Activated CD4-positive, alpha-beta T cell treated with anti-CD3 and anti-CD28 coated beads, Interleukin-2, amount 10 ng/mL, durations not matched to agents 7 days and 5 days (primary cell): ENCODE measurements at regions not wholly inside any gene's neighbourhood (a gene's known extent, or its start where the extent isn't known, plus 50 kb on each side); places are given as distances from the start of the nearest gene placed in this dataset.

Source experiments
- CTCF ChIA-PET: fragments of 350-600 bp; sonication (Branson Sonifier 250); formaldehyde crosslinking; loops from one replicate; lab custom pipeline; 2021; ENCODE audit warnings: antibody characterized with exemption; lab: Charles Lee
- POLR2A ChIA-PET: fragments of 350-600 bp; sonication (Branson Sonifier 250); formaldehyde crosslinking; loops from one replicate; lab custom pipeline; 2021; ENCODE audit warnings: antibody characterized with exemption; lab: Charles Lee
- DNase-seq: peaks from one replicate; pipeline ENCODE4 v3.0.0-alpha.2; 2020
- H3K27ac Mint-ChIP-seq: one replicate; pipeline ENCODE4 v1.8.0; 2021; ENCODE audit warnings: mild to moderate bottlenecking, moderate library complexity, mixed read lengths
- H3K27me3 Mint-ChIP-seq: one replicate; pipeline ENCODE4 v1.8.0; 2021; ENCODE audit warnings: mixed read lengths
- H3K36me3 Mint-ChIP-seq: one replicate; pipeline ENCODE4 v1.8.0; 2021; ENCODE audit warnings: low read depth, mixed read lengths
- H3K4me1 Mint-ChIP-seq: one replicate; pipeline ENCODE4 v1.8.0; 2021; ENCODE audit warnings: mixed read lengths
- H3K4me3 Mint-ChIP-seq: one replicate; pipeline ENCODE4 v1.8.0; 2021; ENCODE audit warnings: mild to moderate bottlenecking, moderate library complexity, mixed read lengths
- H3K9me3 Mint-ChIP-seq: one replicate; pipeline ENCODE4 v1.8.0; 2021; ENCODE audit warnings: mixed read lengths

GRCh38 chr5:103358305-103358995 lies 99.9 kb downstream of the MACIR start:
- H3K27ac Mint-ChIP-seq: no peak overlapping the region
- H3K36me3 Mint-ChIP-seq: no peaks in the 10 kb centered on the region
- ChIA-PET CTCF (no interaction called here), POLR2A (no interaction called here)
- H3K9me3 Mint-ChIP-seq: no peaks in the 10 kb centered on the region
- no peak overlapping the region for H3K4me3 Mint-ChIP-seq
- no peak for DNase-seq
- H3K27me3 Mint-ChIP-seq: peaks cover 1% of the 10 kb centered on the region
- peaks cover 7% of the 10 kb centered on the region for H3K4me1 Mint-ChIP-seq

- H3K4me1 Mint-ChIP-seq: peaks cover 7% of the 10 kb centered on the region
These were observed 99.1 kb downstream of the MACIR start for GRCh38 chr5:103357636-103358035.

GRCh38 chr5:103356350-103357091 lies 98.0 kb downstream of the MACIR start:
- no peaks in the 10 kb centered on the region for H3K9me3 Mint-ChIP-seq
- H3K27me3 Mint-ChIP-seq: peaks cover 6% of the 10 kb centered on the region
- ChIA-PET POLR2A (no interaction called here), CTCF (interaction anchor here (1.1 kb wide), 1 partner anchor 11 kb away, joined by 3 read pairs; no protein-coding TSS in a partner anchor)
- peaks cover 7% of the 10 kb centered on the region for H3K4me1 Mint-ChIP-seq
- H3K36me3 Mint-ChIP-seq: no peaks in the 10 kb centered on the region
- DNase-seq: no peak
- H3K4me3 Mint-ChIP-seq: no peak overlapping the region
- H3K27ac Mint-ChIP-seq: no peak overlapping the region

More at GRCh38 chr5:103357636-103358035, 99.1 kb downstream of the MACIR start:
- H3K27me3 Mint-ChIP-seq: peaks cover 2% of the 10 kb centered on the region
- POLR2A ChIA-PET: no interaction called here
- no peaks in the 10 kb centered on the region for H3K36me3 Mint-ChIP-seq
- H3K4me3 Mint-ChIP-seq: no peak overlapping the region
- CTCF ChIA-PET: interaction anchor here (0.6 kb wide), 1 partner anchor 15 kb away, joined by 4 read pairs; no protein-coding TSS in a partner anchor
- DNase-seq: no peak
- H3K9me3 Mint-ChIP-seq: no peaks in the 10 kb centered on the region
- no peak overlapping the region for H3K27ac Mint-ChIP-seq

- Mint-ChIP-seq H3K27me3 (peaks cover 8% of the 10 kb centered on the region), H3K27ac (no peak overlapping the region), H3K9me3 (no peaks in the 10 kb centered on the region), H3K4me3 (no peak overlapping the region), H3K36me3 (no peaks in the 10 kb centered on the region), H3K4me1 (peaks cover 7% of the 10 kb centered on the region)
- DNase-seq: no peak
- ChIA-PET POLR2A (no interaction called here), CTCF (interaction anchor here (1.1 kb wide), 1 partner anchor 10 kb away, joined by 3 read pairs; no protein-coding TSS in a partner anchor)
These were observed 97.0 kb downstream of the MACIR start for GRCh38 chr5:103355579-103355978.

- Mint-ChIP-seq H3K9me3 (no peaks in the 10 kb centered on the region), H3K27me3 (peaks cover 11% of the 10 kb centered on the region), H3K4me3 (no peak overlapping the region), H3K4me1 (peaks cover 7% of the 10 kb centered on the region), H3K27ac (no peak overlapping the region), H3K36me3 (no peaks in the 10 kb centered on the region)
- CTCF ChIA-PET: no interaction called here
- no peak for DNase-seq
- POLR2A ChIA-PET: no interaction called here
These were observed 95.9 kb downstream of the MACIR start for GRCh38 chr5:103354446-103354845.

- CTCF ChIA-PET: no interaction called here
- H3K27me3 Mint-ChIP-seq: peaks cover 13% of the 10 kb centered on the region
- no peak for DNase-seq
- peaks cover 7% of the 10 kb centered on the region for H3K4me1 Mint-ChIP-seq
- no peak overlapping the region for H3K27ac Mint-ChIP-seq
- POLR2A ChIA-PET: no interaction called here
- no peaks in the 10 kb centered on the region for H3K36me3 Mint-ChIP-seq
- no peak overlapping the region for H3K4me3 Mint-ChIP-seq
- H3K9me3 Mint-ChIP-seq: no peaks in the 10 kb centered on the region
These were observed 95.0 kb downstream of the MACIR start for GRCh38 chr5:103353581-103353980.

- ChIA-PET CTCF (no interaction called here), POLR2A (no interaction called here)
- Mint-ChIP-seq H3K27me3 (peaks cover 18% of the 10 kb centered on the region), H3K4me1 (no peaks in the 10 kb centered on the region), H3K27ac (no peak overlapping the region), H3K4me3 (no peak overlapping the region), H3K9me3 (no peaks in the 10 kb centered on the region), H3K36me3 (no peaks in the 10 kb centered on the region)
- no peak for DNase-seq
These were observed 89.3 kb downstream of the MACIR start for GRCh38 chr5:103347716-103348423.

- no peaks in the 10 kb centered on the region for H3K36me3 Mint-ChIP-seq
These were observed 87.7 kb downstream of the MACIR start for GRCh38 chr5:103346162-103346748.

GRCh38 chr5:103345461-103345860 lies 86.9 kb downstream of the MACIR start:
- Mint-ChIP-seq H3K27ac (no peak overlapping the region), H3K27me3 (peaks cover 12% of the 10 kb centered on the region), H3K36me3 (no peaks in the 10 kb centered on the region), H3K4me3 (no peak overlapping the region), H3K4me1 (peaks cover 4% of the 10 kb centered on the region), H3K9me3 (peaks cover 6% of the 10 kb centered on the region)
- ChIA-PET POLR2A (no interaction called here), CTCF (interaction anchor here (0.7 to 1.4 kb wide), 2 partner anchors 11 to 657 kb away, joined by 3 read pairs; no protein-coding TSS in a partner anchor)
- no peak for DNase-seq

More at GRCh38 chr5:103346162-103346748, 87.7 kb downstream of the MACIR start:
- peaks cover 12% of the 10 kb centered on the region for H3K27me3 Mint-ChIP-seq
- ChIA-PET CTCF (interaction anchor here (1.4 kb wide), 1 partner anchor 10 kb away, joined by 3 read pairs; no protein-coding TSS in a partner anchor), POLR2A (no interaction called here)
- H3K4me3 Mint-ChIP-seq: no peak overlapping the region
- H3K9me3 Mint-ChIP-seq: peaks cover 6% of the 10 kb centered on the region
- no peak overlapping the region for H3K27ac Mint-ChIP-seq
- DNase-seq: no peak
- no peaks in the 10 kb centered on the region for H3K4me1 Mint-ChIP-seq

GRCh38 chr5:103340717-103341388 lies 82.3 kb downstream of the MACIR start:
- POLR2A ChIA-PET: interaction anchor here (0.6 kb wide), 1 partner anchor 484 kb away, joined by 3 read pairs; no protein-coding TSS in a partner anchor
- Mint-ChIP-seq H3K27me3 (peaks cover 3% of the 10 kb centered on the region), H3K4me1 (peaks cover 7% of the 10 kb centered on the region), H3K27ac (no peak overlapping the region), H3K9me3 (peaks cover 6% of the 10 kb centered on the region), H3K4me3 (no peak overlapping the region), H3K36me3 (no peaks in the 10 kb centered on the region)
- CTCF ChIA-PET: interaction anchor here (1.2 kb wide), 1 partner anchor 69 kb away, joined by 3 read pairs; no protein-coding TSS in a partner anchor
- peak; percentile 9 for DNase-seq

GRCh38 chr5:103340132-103340531 lies 81.6 kb downstream of the MACIR start:
- ChIA-PET CTCF (interaction anchor here (1.2 kb wide), 1 partner anchor 68 kb away, joined by 3 read pairs; no protein-coding TSS in a partner anchor), POLR2A (no interaction called here)
- Mint-ChIP-seq H3K27ac (no peak overlapping the region), H3K4me3 (no peak overlapping the region), H3K4me1 (peaks cover 7% of the 10 kb centered on the region), H3K27me3 (peaks cover 3% of the 10 kb centered on the region), H3K9me3 (peaks cover 6% of the 10 kb centered on the region), H3K36me3 (no peaks in the 10 kb centered on the region)
- no peak for DNase-seq

GRCh38 chr5:103336941-103337340 lies 78.4 kb downstream of the MACIR start:
- no peaks in the 10 kb centered on the region for H3K36me3 Mint-ChIP-seq
- DNase-seq: no peak
- POLR2A ChIA-PET: no interaction called here
- H3K27me3 Mint-ChIP-seq: peaks cover under 1% of the 10 kb centered on the region
- no peak overlapping the region for H3K27ac Mint-ChIP-seq
- H3K4me3 Mint-ChIP-seq: no peak overlapping the region
- CTCF ChIA-PET: no interaction called here
- peaks cover 7% of the 10 kb centered on the region for H3K4me1 Mint-ChIP-seq
- H3K9me3 Mint-ChIP-seq: peaks cover 3% of the 10 kb centered on the region
